ENCODE measurements at regions not wholly inside any gene's neighbourhood (a gene's known extent, or its start where the extent isn't known, plus 50 kb on each side); places are given as distances from the start of the nearest gene placed in this dataset.

DNA sequence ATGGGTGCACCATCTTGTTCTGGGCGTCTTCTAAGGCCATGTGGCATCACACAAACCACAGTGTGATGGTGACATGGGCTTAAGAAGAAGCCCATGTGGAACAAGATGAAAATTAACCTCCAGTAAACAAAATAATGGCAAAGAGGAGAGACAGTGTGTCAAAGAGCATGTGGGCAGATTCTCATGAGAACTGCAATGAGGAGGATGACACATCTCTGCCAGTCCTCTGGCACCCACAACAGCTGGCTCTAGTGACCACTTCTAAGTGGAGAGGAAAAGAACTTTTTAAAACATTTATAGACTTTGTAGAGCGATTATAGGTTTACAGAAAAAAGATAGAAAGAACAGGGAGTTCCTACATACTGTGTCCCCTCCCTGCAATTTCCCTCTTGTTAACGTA lies 401.4 kb downstream of the ATP23 start:
- H3K27ac Mint-ChIP-seq = no peak overlapping the region

GRCh38 chr12:58346032-58346632 lies 404.8 kb downstream of the ATP23 start:
- Histone ChIP-seq H3K36me3 (ENCODE audit: control insufficient read depth, insufficient read depth, low read length) (no peaks in the 10 kb centered on the region), H3K4me3 (ENCODE audit: low read length) (no peak overlapping the region), H3K27me3 (ENCODE audit: control insufficient read depth, insufficient read depth, low read length) (no peaks in the 10 kb centered on the region), H3K9me3 (ENCODE audit: control insufficient read depth, insufficient read depth, low read length) (no peaks in the 10 kb centered on the region), H3K27ac (ENCODE audit: low read length) (no peak overlapping the region), H3K4me1 (ENCODE audit: control insufficient read depth, insufficient read depth, low read length) (no peaks in the 10 kb centered on the region)
- peak in 1 of 3 donors; percentile 46 for ATAC-seq
- 60% methylated on average over 5 of the region's 7 CpGs for WGBS (ENCODE audit: insufficient coverage)
- Mint-ChIP-seq H3K4me1 (no peaks in the 10 kb centered on the region), H3K27ac (no peak overlapping the region), H3K4me3 (no peak overlapping the region), H3K27me3 (ENCODE audit: low read depth in 2 of 2) (peaks cover 7 to 11% of the 10 kb centered on the region in 2 donors), H3K36me3 (no peaks in the 10 kb centered on the region), H3K9me3 (no peaks in the 10 kb centered on the region)
- intact Hi-C loops (cut with micrococcal nuclease) = no loop called here
- DNase-seq = peak in 1 of 2 donors; percentile 39
- peak; percentile 89 for TF ChIP-seq CTCF (IDR thresholded peaks at IDR 0.05)

More for the DNA sequence above, 401.4 kb downstream of the ATP23 start:
- 85% methylated on average over 1 of the region's 3 CpGs for WGBS (ENCODE audit: insufficient coverage)
- intact Hi-C loops (cut with micrococcal nuclease) = no loop called here
- no peak for ATAC-seq
- Histone ChIP-seq H3K36me3 (ENCODE audit: control insufficient read depth, insufficient read depth, low read length) (no peaks in the 10 kb centered on the region), H3K9me3 (ENCODE audit: control insufficient read depth, insufficient read depth, low read length) (peaks cover 2% of the 10 kb centered on the region), H3K27ac (ENCODE audit: low read length) (no peak overlapping the region), H3K27me3 (ENCODE audit: control insufficient read depth, insufficient read depth, low read length) (no peaks in the 10 kb centered on the region), H3K4me1 (ENCODE audit: control insufficient read depth, insufficient read depth, low read length) (no peaks in the 10 kb centered on the region), H3K4me3 (ENCODE audit: low read length) (no peak overlapping the region)
- H3K9me3 Mint-ChIP-seq = no peaks in the 10 kb centered on the region
- peaks cover 5 to 11% of the 10 kb centered on the region in 2 donors for H3K27me3 Mint-ChIP-seq (ENCODE audit: low read depth in 2 of 2)
- DNase-seq = no peak
- no peaks in the 10 kb centered on the region for H3K36me3 Mint-ChIP-seq
- no peak for TF ChIP-seq CTCF (IDR thresholded peaks at IDR 0.05)
- no peak overlapping the region for H3K4me3 Mint-ChIP-seq
- no peaks in the 10 kb centered on the region for H3K4me1 Mint-ChIP-seq

DNA sequence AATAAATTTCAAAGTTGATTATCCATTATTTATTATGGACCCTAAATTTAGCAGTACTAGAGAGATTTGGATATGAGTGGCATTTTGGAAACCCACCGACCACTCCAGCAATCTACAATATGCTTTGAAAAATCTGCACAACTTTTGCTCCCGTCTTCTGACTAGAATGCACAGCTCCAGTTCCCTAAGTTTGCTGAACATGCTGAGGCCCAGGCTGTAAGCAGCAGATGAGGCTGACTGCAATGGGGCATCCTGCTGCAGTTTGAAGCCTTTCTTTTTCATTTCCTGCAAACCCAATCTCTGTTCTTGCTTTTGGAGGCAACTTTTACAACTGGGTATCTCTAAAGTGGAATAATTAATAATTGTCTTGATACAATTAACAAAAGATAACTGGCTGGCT lies 405.8 kb downstream of the ATP23 start:
- Histone ChIP-seq H3K27me3 (ENCODE audit: control insufficient read depth, insufficient read depth, low read length) (no peaks in the 10 kb centered on the region), H3K36me3 (ENCODE audit: control insufficient read depth, insufficient read depth, low read length) (no peaks in the 10 kb centered on the region), H3K4me3 (ENCODE audit: low read length) (no peak overlapping the region), H3K9me3 (ENCODE audit: control insufficient read depth, insufficient read depth, low read length) (no peaks in the 10 kb centered on the region), H3K27ac (ENCODE audit: low read length) (no peak overlapping the region), H3K4me1 (ENCODE audit: control insufficient read depth, insufficient read depth, low read length) (no peaks in the 10 kb centered on the region)
- Mint-ChIP-seq H3K4me1 (no peaks in the 10 kb centered on the region), H3K9me3 (no peaks in the 10 kb centered on the region), H3K36me3 (no peaks in the 10 kb centered on the region), H3K27ac (no peak overlapping the region), H3K4me3 (no peak overlapping the region), H3K27me3 (ENCODE audit: low read depth in 2 of 2) (peaks cover 7 to 11% of the 10 kb centered on the region in 2 donors)
- TF ChIP-seq CTCF (IDR thresholded peaks at IDR 0.05) = no peak
- intact Hi-C loops (cut with micrococcal nuclease) = no loop called here
- ATAC-seq = no peak
- 93% methylated on average over 2 of the region's 2 CpGs for WGBS (ENCODE audit: insufficient coverage)
- no peak for DNase-seq

DNA sequence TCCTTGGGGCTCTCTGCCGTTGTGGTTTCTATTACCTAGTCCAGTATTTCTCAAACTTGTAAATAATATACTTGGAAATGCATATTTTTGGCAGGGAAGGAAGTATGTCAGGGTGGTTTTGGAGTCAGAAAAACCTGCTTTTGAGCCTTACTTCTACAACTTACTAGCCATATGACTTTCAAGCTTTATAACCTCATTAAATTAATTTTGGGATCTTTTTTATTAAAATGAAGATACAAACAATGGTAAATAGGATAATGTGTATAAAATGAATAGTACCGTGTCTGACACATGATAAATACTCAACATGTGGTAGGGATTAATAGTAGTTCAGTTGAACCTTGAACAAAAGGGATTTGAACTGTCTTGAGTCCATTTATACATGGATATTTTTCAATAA lies 406.3 kb downstream of the ATP23 start:
- no peak overlapping the region for H3K27ac Mint-ChIP-seq
- peaks cover 5 to 12% of the 10 kb centered on the region in 2 donors for H3K27me3 Mint-ChIP-seq (ENCODE audit: low read depth in 2 of 2)
- Histone ChIP-seq H3K36me3 (ENCODE audit: control insufficient read depth, insufficient read depth, low read length) (no peaks in the 10 kb centered on the region), H3K4me1 (ENCODE audit: control insufficient read depth, insufficient read depth, low read length) (no peaks in the 10 kb centered on the region), H3K4me3 (ENCODE audit: low read length) (no peak overlapping the region), H3K9me3 (ENCODE audit: control insufficient read depth, insufficient read depth, low read length) (no peaks in the 10 kb centered on the region), H3K27ac (ENCODE audit: low read length) (no peak overlapping the region), H3K27me3 (ENCODE audit: control insufficient read depth, insufficient read depth, low read length) (no peaks in the 10 kb centered on the region)
- DNase-seq = no peak
- no peaks in the 10 kb centered on the region for H3K9me3 Mint-ChIP-seq
- no peak for TF ChIP-seq CTCF (IDR thresholded peaks at IDR 0.05)
- no peak for ATAC-seq
- WGBS (ENCODE audit: insufficient coverage) = 20% methylated on average over 1 of the region's 2 CpGs
- no peaks in the 10 kb centered on the region for H3K4me1 Mint-ChIP-seq
- intact Hi-C loops (cut with micrococcal nuclease) = no loop called here
- no peak overlapping the region for H3K4me3 Mint-ChIP-seq
- no peaks in the 10 kb centered on the region for H3K36me3 Mint-ChIP-seq

Data from natural killer cell (primary cell).